A172 (cell line): ENCODE measurements at regions not wholly inside any gene's neighbourhood (a gene's known extent, or its start where the extent isn't known, plus 50 kb on each side); places are given as distances from the start of the nearest gene placed in this dataset.

ENCODE experiments used
- DNase-seq: peaks from one replicate; pipeline ENCODE4 v3.0.0-alpha.2; 2015; ENCODE audit warnings: low spot score

GRCh38 chr2:167506395-167506794, 618.1 kb downstream of the XIRP2 start:
- DNase-seq, result no peak

- DNase-seq, result no peak
These were observed 616.4 kb downstream of the XIRP2 start for GRCh38 chr2:167504695-167505094.

GRCh38 chr2:167504061-167504460, 615.8 kb downstream of the XIRP2 start:
- DNase-seq, result no peak

GRCh38 chr2:167501618-167502017, 613.3 kb downstream of the XIRP2 start:
- no peak for DNase-seq

GRCh38 chr2:167493862-167494261, 605.6 kb downstream of the XIRP2 start:
- DNase-seq, result no peak

GRCh38 chr2:167492486-167492885, 604.2 kb downstream of the XIRP2 start:
- no peak for DNase-seq

- DNase-seq, result no peak
These were observed 603.5 kb downstream of the XIRP2 start for GRCh38 chr2:167491788-167492187.

- no peak for DNase-seq
These were observed 602.2 kb downstream of the XIRP2 start for GRCh38 chr2:167490455-167490854.

GRCh38 chr2:167489325-167489724, 601.0 kb downstream of the XIRP2 start:
- no peak for DNase-seq

- no peak for DNase-seq
These were observed 599.4 kb downstream of the XIRP2 start for GRCh38 chr2:167487728-167488127.

- no peak for DNase-seq
These were observed 596.6 kb downstream of the XIRP2 start for GRCh38 chr2:167484875-167485274.

GRCh38 chr2:167480986-167481309, 592.7 kb downstream of the XIRP2 start:
- DNase-seq, result no peak

- DNase-seq, result peak; percentile 19
These were observed 592.1 kb downstream of the XIRP2 start for GRCh38 chr2:167480232-167480985.

- DNase-seq, result no peak
These were observed 589.9 kb downstream of the XIRP2 start for GRCh38 chr2:167478196-167478595.

- DNase-seq, result no peak
These were observed 587.5 kb downstream of the XIRP2 start for GRCh38 chr2:167475791-167476190.

GRCh38 chr2:167471734-167472133, 583.5 kb downstream of the XIRP2 start:
- no peak for DNase-seq

GRCh38 chr2:167471332-167471731, 583.1 kb downstream of the XIRP2 start:
- no peak for DNase-seq

- no peak for DNase-seq
These were observed 574.1 kb downstream of the XIRP2 start for GRCh38 chr2:167462379-167462778.

- DNase-seq, result no peak
These were observed 565.8 kb downstream of the XIRP2 start for GRCh38 chr2:167454036-167454435.

- no peak for DNase-seq
These were observed 563.4 kb downstream of the XIRP2 start for GRCh38 chr2:167451496-167452289.

GRCh38 chr2:167450364-167450763, 562.1 kb downstream of the XIRP2 start:
- DNase-seq, result no peak

- DNase-seq, result no peak
These were observed 552.1 kb downstream of the XIRP2 start for GRCh38 chr2:167440382-167440781.

- peak; percentile 83 for DNase-seq
These were observed 549.9 kb downstream of the XIRP2 start for GRCh38 chr2:167438206-167438605.
